Vagina (tissue), 2 donors: ENCODE measurements at regions not wholly inside any gene's neighbourhood (a gene's known extent, or its start where the extent isn't known, plus 50 kb on each side); places are given as distances from the start of the nearest gene placed in this dataset.

Experiments used
- CTCF ChIP-seq, 3 experiments: fragments of 450-650 bp in 2 of 3; fragments of 200-600 bp in 1 of 3; sonication (generic) in 1 of 3; IDR thresholded peaks; one replicate each; pipeline ENCODE4 v1.5.1; 2017 to 2019; ENCODE audit warnings: antibody characterized with exemption in 3 of 3, mild to moderate bottlenecking in 2 of 3, moderate library complexity in 2 of 3
- POLR2A ChIP-seq, 2 donors: fragments of 450-650 bp; IDR thresholded peaks; one replicate each; pipeline ENCODE4 v1.6.1; 2017; ENCODE audit warnings: antibody characterized with exemption in 2 of 2, mild to moderate bottlenecking in 2 of 2, moderate library complexity in 2 of 2

- TF ChIP-seq POLR2A (IDR thresholded peaks at IDR 0.05) (no peak), CTCF (IDR thresholded peaks at IDR 0.05) (no peak)
Measured at GRCh38 chr5:40374853-40375252, 304.9 kb upstream of the PTGER4 start.
